Astrocyte (in vitro differentiated cells and primary cell): ENCODE measurements at regions not wholly inside any gene's neighbourhood (a gene's known extent, or its start where the extent isn't known, plus 50 kb on each side); places are given as distances from the start of the nearest gene placed in this dataset.

Source experiments
- CTCF ChIP-seq: IDR thresholded peaks from 2 replicates; pipeline ENCODE4 v1.5.1; 2011; ENCODE audit warnings: low read depth, mild to moderate bottlenecking, inconsistent platforms, low read length, moderate library complexity; ENCODE audit not compliant: insufficient read depth
- EZH2 ChIP-seq: IDR thresholded peaks from 2 replicates; pipeline ENCODE4 v1.6.1; 2012; ENCODE audit warnings: mild to moderate bottlenecking, low read length, inconsistent platforms; ENCODE audit not compliant: insufficient read depth

GRCh38 chr5:124055751-124056150, 543.8 kb downstream of the CSNK1G3 start:
- TF ChIP-seq CTCF (no peak), EZH2 (no peak)
